MM.1S (cell line): ENCODE measurements at regions not wholly inside any gene's neighbourhood (a gene's known extent, or its start where the extent isn't known, plus 50 kb on each side); places are given as distances from the start of the nearest gene placed in this dataset.

ENCODE experiments used
- DNase-seq: peaks from one replicate; pipeline ENCODE4 v3.0.0-alpha.2; 2015
- H2AFZ ChIP-seq: fragments of 300-600 bp; sonication (generic); 2 replicates; pipeline ENCODE4 v1.6.0; 2016; ENCODE audit warnings: antibody characterized with exemption, low read length
- H3F3A ChIP-seq: fragments of 300-600 bp; sonication (generic); 2 replicates; pipeline ENCODE4 v1.6.1; 2016; ENCODE audit warnings: mild to moderate bottlenecking, antibody characterized with exemption, low read length, moderate library complexity, mixed read lengths; ENCODE audit not compliant: insufficient read depth
- H3K27ac ChIP-seq: fragments of 300-600 bp; sonication (generic); 2 replicates; pipeline ENCODE4 v1.5.1; 2016; ENCODE audit warnings: mild to moderate bottlenecking, low read length
- H3K27me3 ChIP-seq: fragments of 300-600 bp; sonication (generic); replicated peaks from 2 replicates; pipeline ENCODE4 v1.6.0; 2016; ENCODE audit warnings: low read length; ENCODE audit not compliant: insufficient read depth
- H3K36me3 ChIP-seq: fragments of 300-600 bp; sonication (generic); replicated peaks from 2 replicates; pipeline ENCODE4 v1.6.1; 2016; ENCODE audit warnings: mild to moderate bottlenecking, low read length, mixed read lengths; ENCODE audit not compliant: insufficient read depth
- H3K4me1 ChIP-seq: fragments of 300-600 bp; sonication (generic); 2 replicates; pipeline ENCODE4 v1.6.1; 2016; ENCODE audit warnings: low read length, mixed read lengths
- H3K4me2 ChIP-seq: fragments of 300-600 bp; sonication (generic); 2 replicates; pipeline ENCODE4 v1.6.0; 2016; ENCODE audit warnings: low read depth, low read length
- H3K4me3 ChIP-seq: fragments of 300-600 bp; sonication (generic); 2 replicates; pipeline ENCODE4 v1.5.1; 2016; ENCODE audit warnings: low read length, mixed read lengths
- H3K79me2 ChIP-seq: fragments of 300-600 bp; sonication (generic); 2 replicates; pipeline ENCODE4 v1.6.1; 2016; ENCODE audit warnings: mixed run types, low read length, mixed read lengths
- H3K9ac ChIP-seq: fragments of 300-600 bp; sonication (generic); 2 replicates; pipeline ENCODE4 v1.6.1; 2016; ENCODE audit warnings: low read length, mixed read lengths
- H3K9me2 ChIP-seq: fragments of 300-600 bp; sonication (generic); replicated peaks from 2 replicates; pipeline ENCODE4 v1.6.1; 2016; ENCODE audit warnings: mild to moderate bottlenecking, low read length, mixed read lengths; ENCODE audit not compliant: insufficient read depth
- H3K9me3 ChIP-seq: fragments of 300-600 bp; sonication (generic); replicated peaks from 2 replicates; pipeline ENCODE4 v1.6.1; 2016; ENCODE audit warnings: mild to moderate bottlenecking, low read length, mixed read lengths; ENCODE audit not compliant: insufficient read depth
- H4K20me1 ChIP-seq: fragments of 300-600 bp; sonication (generic); 2 replicates; pipeline ENCODE4 v1.6.1; 2016; ENCODE audit warnings: mild to moderate bottlenecking, low read length, moderate library complexity, mixed read lengths; ENCODE audit not compliant: insufficient read depth
- EZH2 ChIP-seq: fragments of 300-600 bp; sonication (generic); optimal IDR thresholded peaks from 2 replicates; pipeline ENCODE3; 2017; ENCODE audit warnings: low read depth, mild to moderate bottlenecking, antibody characterized with exemption, low read length, mixed read lengths
- EZH2phosphoT487 ChIP-seq: fragments of 300-600 bp; sonication (generic); IDR thresholded peaks from 2 replicates; pipeline ENCODE4 v1.6.1; 2018; ENCODE audit warnings: antibody characterized with exemption, low read length
- TF ChIP-seq, protein P1 (sequence below): fragments of 300-600 bp; sonication (generic); IDR thresholded peaks from 2 replicates; pipeline ENCODE4 v1.5.1; 2016; ENCODE audit warnings: antibody characterized with exemption, low read length, mixed read lengths

DNA sequence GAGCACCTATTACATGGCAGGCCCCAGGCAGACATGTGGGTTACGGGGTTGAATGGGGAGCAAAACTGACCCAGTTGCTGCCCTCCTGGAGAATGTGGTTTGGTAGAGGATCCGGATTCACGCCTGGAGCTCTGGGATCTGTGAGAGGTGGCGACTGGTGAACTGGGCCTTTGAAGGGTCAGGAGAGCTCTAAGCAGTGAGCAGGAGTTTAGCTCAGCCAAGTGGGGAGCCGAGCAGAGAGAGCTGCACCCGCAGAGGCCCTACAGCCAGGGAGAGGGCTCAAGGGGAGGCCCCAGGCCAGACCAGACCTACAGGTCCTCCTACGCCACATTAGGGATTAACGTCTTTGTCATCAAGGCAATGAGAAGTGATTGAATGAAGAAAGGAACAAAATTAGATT is 179.8 kb upstream of the TLE3 start:
- no peaks in the 10 kb centered on the region for H3F3A ChIP-seq
- no peaks in the 10 kb centered on the region for H3K27me3 ChIP-seq
- H3K36me3 ChIP-seq = no peaks in the 10 kb centered on the region
- TF ChIP-seq EZH2 (no peak), EZH2phosphoT487 (no peak)
- TF ChIP-seq, protein P1, sequence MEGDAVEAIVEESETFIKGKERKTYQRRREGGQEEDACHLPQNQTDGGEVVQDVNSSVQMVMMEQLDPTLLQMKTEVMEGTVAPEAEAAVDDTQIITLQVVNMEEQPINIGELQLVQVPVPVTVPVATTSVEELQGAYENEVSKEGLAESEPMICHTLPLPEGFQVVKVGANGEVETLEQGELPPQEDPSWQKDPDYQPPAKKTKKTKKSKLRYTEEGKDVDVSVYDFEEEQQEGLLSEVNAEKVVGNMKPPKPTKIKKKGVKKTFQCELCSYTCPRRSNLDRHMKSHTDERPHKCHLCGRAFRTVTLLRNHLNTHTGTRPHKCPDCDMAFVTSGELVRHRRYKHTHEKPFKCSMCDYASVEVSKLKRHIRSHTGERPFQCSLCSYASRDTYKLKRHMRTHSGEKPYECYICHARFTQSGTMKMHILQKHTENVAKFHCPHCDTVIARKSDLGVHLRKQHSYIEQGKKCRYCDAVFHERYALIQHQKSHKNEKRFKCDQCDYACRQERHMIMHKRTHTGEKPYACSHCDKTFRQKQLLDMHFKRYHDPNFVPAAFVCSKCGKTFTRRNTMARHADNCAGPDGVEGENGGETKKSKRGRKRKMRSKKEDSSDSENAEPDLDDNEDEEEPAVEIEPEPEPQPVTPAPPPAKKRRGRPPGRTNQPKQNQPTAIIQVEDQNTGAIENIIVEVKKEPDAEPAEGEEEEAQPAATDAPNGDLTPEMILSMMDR = no peak
- H3K9me3 ChIP-seq = no peaks in the 10 kb centered on the region
- H2AFZ ChIP-seq = no peak overlapping the region
- DNase-seq = no peak
- no peak overlapping the region for H3K4me3 ChIP-seq
- no peak overlapping the region for H3K27ac ChIP-seq
- H3K9ac ChIP-seq = no peak overlapping the region
- H3K79me2 ChIP-seq = no peaks in the 10 kb centered on the region
- H3K4me2 ChIP-seq = no peak overlapping the region
- H3K4me1 ChIP-seq = no peaks in the 10 kb centered on the region
- H3K9me2 ChIP-seq = no peaks in the 10 kb centered on the region
- no peaks in the 10 kb centered on the region for H4K20me1 ChIP-seq

DNA sequence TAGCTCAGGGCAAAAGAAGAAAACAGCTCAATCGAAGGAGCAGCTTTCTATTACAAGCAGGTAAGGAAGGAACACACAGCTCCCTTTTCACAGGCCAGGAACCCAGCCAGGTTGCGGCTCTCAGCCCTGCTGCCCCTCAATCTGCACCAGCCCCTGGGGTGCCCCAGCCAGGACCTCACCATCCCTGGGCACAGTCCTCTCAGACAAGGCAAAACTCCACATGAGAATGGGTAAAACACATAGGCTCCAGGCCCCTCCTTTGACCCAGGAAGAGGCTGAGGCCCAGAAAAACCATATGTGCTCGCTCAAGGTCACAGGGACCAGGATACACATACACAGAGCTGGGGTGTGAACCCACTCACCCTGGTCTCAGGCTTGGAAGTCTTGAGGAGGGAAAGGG is 178.7 kb upstream of the TLE3 start:
- no peaks in the 10 kb centered on the region for H3F3A ChIP-seq
- no peaks in the 10 kb centered on the region for H3K27me3 ChIP-seq
- H4K20me1 ChIP-seq = no peaks in the 10 kb centered on the region
- H3K4me2 ChIP-seq = no peak overlapping the region
- TF ChIP-seq EZH2phosphoT487 (no peak), EZH2 (no peak)
- TF ChIP-seq, protein P1 = no peak
- no peaks in the 10 kb centered on the region for H3K79me2 ChIP-seq
- H3K9me3 ChIP-seq = no peaks in the 10 kb centered on the region
- DNase-seq = no peak
- H3K27ac ChIP-seq = no peak overlapping the region
- H3K9me2 ChIP-seq = no peaks in the 10 kb centered on the region
- no peaks in the 10 kb centered on the region for H3K4me1 ChIP-seq
- H3K36me3 ChIP-seq = no peaks in the 10 kb centered on the region
- H2AFZ ChIP-seq = no peak overlapping the region
- H3K9ac ChIP-seq = no peak overlapping the region
- no peak overlapping the region for H3K4me3 ChIP-seq

DNA sequence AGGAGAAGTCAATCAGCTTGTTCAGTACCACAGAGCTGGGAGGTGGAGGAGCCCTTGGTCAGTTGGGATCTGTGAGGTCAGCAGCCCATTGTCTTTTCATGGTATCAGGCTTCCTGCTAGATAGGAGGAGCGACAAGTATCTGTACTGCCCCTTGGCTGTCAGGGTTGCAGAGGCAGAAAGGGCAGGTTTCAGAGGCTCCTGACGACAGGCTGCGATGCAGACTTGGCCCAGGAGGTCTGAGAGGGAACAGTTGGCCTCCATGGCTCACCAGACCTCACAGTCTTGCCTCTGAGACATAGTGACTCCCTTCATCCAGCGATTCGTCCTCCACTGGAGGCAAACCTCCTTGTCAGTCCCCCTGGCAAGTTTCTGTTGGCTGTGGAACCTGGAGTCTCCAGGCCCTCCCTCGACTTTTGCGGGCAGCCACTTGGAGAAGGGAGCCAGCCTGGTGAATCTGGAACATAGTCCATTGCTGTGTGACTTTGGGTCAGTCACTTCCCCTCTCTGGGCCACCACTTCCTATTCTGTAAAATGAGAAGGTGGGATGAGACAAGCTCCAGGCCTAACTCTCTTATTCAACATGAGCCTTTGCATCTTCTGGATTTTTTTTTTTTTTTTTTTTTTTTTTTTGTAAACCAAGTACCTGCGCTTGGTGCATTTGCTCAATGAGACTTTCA is 177.9 kb upstream of the TLE3 start:
- Histone ChIP-seq H3K9ac (no peak overlapping the region), H2AFZ (no peak overlapping the region), H3K9me2 (no peaks in the 10 kb centered on the region), H3K27me3 (no peaks in the 10 kb centered on the region), H3K9me3 (no peaks in the 10 kb centered on the region), H3K4me3 (no peak overlapping the region), H4K20me1 (no peaks in the 10 kb centered on the region), H3K27ac (no peak overlapping the region), H3K36me3 (no peaks in the 10 kb centered on the region), H3F3A (no peaks in the 10 kb centered on the region), H3K4me2 (no peak overlapping the region), H3K4me1 (no peaks in the 10 kb centered on the region), H3K79me2 (no peaks in the 10 kb centered on the region)
- DNase-seq = no peak
- TF ChIP-seq, protein P1 = no peak
- no peak for TF ChIP-seq EZH2
- no peak for TF ChIP-seq EZH2phosphoT487
